GM12878 (cell line): ENCODE measurements at regions not wholly inside any gene's neighbourhood (a gene's known extent, or its start where the extent isn't known, plus 50 kb on each side); places are given as distances from the start of the nearest gene placed in this dataset.

Source experiments
- ATAC-seq: fragments of 200-7000 bp; cut with Tn5 transposase; 3 replicates; pipeline ENCODE4 v1.9.1; 2020; ENCODE audit warnings: mild to moderate bottlenecking, moderate library complexity
- BruUV-seq: library from RNA; stranded (reverse); fragments of 400-500 nt; replicated peaks from 2 replicates; lab custom pipeline; 2021; lab: Mats Ljungman, UMichigan
- CTCF ChIA-PET: fragments of 300-600 bp; sonication (Branson Sonifier 250); formaldehyde crosslinking; extraction: SDS; loops from one replicate; lab custom pipeline; 2021; ENCODE audit warnings: inconsistent platforms; lab: Yijun Ruan, JAX
- POLR2A ChIA-PET: fragments of 350-600 bp; formaldehyde crosslinking; extraction: SDS; loops from one replicate; lab custom pipeline; 2021; ENCODE audit warnings: inconsistent platforms; lab: Charles Lee
- RAD21 ChIA-PET: fragments of 300-600 bp; sonication (Branson Sonifier 250); formaldehyde crosslinking; loops from one replicate; lab custom pipeline; 2023; ENCODE audit warnings: antibody characterized with exemption; ENCODE audit not compliant: unreplicated experiment; lab: Charles Lee
- SMC1A ChIA-PET: fragments of 300-600 bp; sonication (Branson Sonifier 250); formaldehyde crosslinking; loops from one replicate; lab custom pipeline; 2023; ENCODE audit not compliant: unreplicated experiment, uncharacterized antibody; lab: Charles Lee
- DNase-seq: peaks from one replicate; pipeline ENCODE4 v3.0.0-alpha.2; 2011; ENCODE audit warnings: low read depth, low spot score
- FAIRE-seq: peaks from 3 replicates; lab custom pipeline; 2011; peaks lifted over from hg19 to GRCh38; lab: Jason Lieb, UNC
- H2AFZ ChIP-seq: 2 replicates; pipeline ENCODE4 v1.6.0; 2011; ENCODE audit warnings: low read depth, low read length, control low read depth; ENCODE audit not compliant: control insufficient read depth
- H3K27ac ChIP-seq: 2 replicates; pipeline ENCODE4 v1.5.1; 2011; ENCODE audit warnings: control low read depth; ENCODE audit not compliant: control insufficient read depth, insufficient read depth
- H3K27me3 ChIP-seq, 2 experiments: replicated peaks in 1 of 2; 2 replicates each; pipeline versions ENCODE4 v1.6.0 to v1.6.1; 2011; ENCODE audit warnings: low read length in 1 of 2; ENCODE audit not compliant: control insufficient read depth in 2 of 2, insufficient read depth in 2 of 2
- H3K36me3 ChIP-seq, 2 experiments: 2 replicates each; pipeline ENCODE4 v1.5.1; 2011; ENCODE audit warnings: low read length in 1 of 2; ENCODE audit not compliant: control insufficient read depth in 2 of 2, insufficient read depth in 2 of 2
- H3K4me1 ChIP-seq: 2 replicates; pipeline ENCODE4 v1.6.1; 2011; ENCODE audit warnings: mild to moderate bottlenecking, low read length, moderate library complexity, mixed read lengths; ENCODE audit not compliant: control insufficient read depth, insufficient read depth
- H3K4me2 ChIP-seq: 2 replicates; pipeline ENCODE4 v1.6.0; 2011; ENCODE audit warnings: control low read depth; ENCODE audit not compliant: control insufficient read depth, insufficient read depth
- H3K4me3 ChIP-seq: fragments of 200-600 bp; sonication (generic); 2 replicates; pipeline ENCODE4 v1.5.1; 2016
- H3K79me2 ChIP-seq: 2 replicates; pipeline ENCODE4 v1.6.0; 2011; ENCODE audit warnings: low read length; ENCODE audit not compliant: control insufficient read depth, insufficient read depth
- H3K9ac ChIP-seq: 2 replicates; pipeline ENCODE4 v1.8.0; 2011; ENCODE audit warnings: low read length, control low read depth, mixed read lengths; ENCODE audit not compliant: control insufficient read depth, insufficient read depth
- H3K9me3 ChIP-seq: replicated peaks from 3 replicates; pipeline ENCODE4 v1.5.1; 2011; ENCODE audit warnings: mild to moderate bottlenecking, low read length; ENCODE audit not compliant: control insufficient read depth, insufficient read depth
- H4K20me1 ChIP-seq: 2 replicates; pipeline ENCODE4 v1.6.0; 2011; ENCODE audit not compliant: control insufficient read depth, insufficient read depth
- ATF7 ChIP-seq: fragments of 450-650 bp; IDR thresholded peaks from 2 replicates; pipeline ENCODE4 v1.6.1; 2016; ENCODE audit warnings: low read depth, mild to moderate bottlenecking
- BACH1 ChIP-seq: fragments of 450-650 bp; IDR thresholded peaks from 2 replicates; pipeline ENCODE4 v1.6.1; 2017; ENCODE audit warnings: mild to moderate bottlenecking, borderline replicate concordance
- BCL3 ChIP-seq: IDR thresholded peaks from 2 replicates; pipeline ENCODE4 v1.6.1; 2011; ENCODE audit warnings: borderline replicate concordance, low read depth, mild to moderate bottlenecking, moderate library complexity, low read length; ENCODE audit not compliant: insufficient read depth, poor library complexity, severe bottlenecking
- EP300 ChIP-seq, 2 experiments: fragments of 150-350 bp in 1 of 2; IDR thresholded peaks; 2 replicates each; pipeline ENCODE4 v1.6.1; 2011 to 2012; ENCODE audit warnings: low read depth in 2 of 2, low read length in 2 of 2, borderline replicate concordance in 1 of 2, improper control_type of control experiment in 1 of 2, inconsistent platforms in 1 of 2; ENCODE audit not compliant: control insufficient read depth in 1 of 2
- IKZF1 ChIP-seq: fragments of 450-650 bp; conservative IDR thresholded peaks from 2 replicates; pipeline ENCODE4 v1.6.1; 2017; ENCODE audit warnings: antibody characterized with exemption, mild to moderate bottlenecking
- MTA3 ChIP-seq: IDR thresholded peaks from 2 replicates; pipeline ENCODE4 v1.6.1; 2012; ENCODE audit warnings: low read length, inconsistent platforms, borderline replicate concordance
- MYC ChIP-seq: IDR thresholded peaks from 2 replicates; pipeline ENCODE4 v1.6.1; 2011; ENCODE audit warnings: mild to moderate bottlenecking, low read length, moderate library complexity, inconsistent platforms; ENCODE audit not compliant: insufficient read depth, insufficient replicate concordance, insufficient read length, severe bottlenecking
- RELA ChIP-seq: fragments of 450-650 bp; IDR thresholded peaks from 2 replicates; pipeline ENCODE4 v1.8.0; 2014; ENCODE audit warnings: borderline replicate concordance; ENCODE audit not compliant: partially characterized antibody
- SREBF2 ChIP-seq: IDR thresholded peaks from 2 replicates; pipeline ENCODE4 v1.6.1; 2012; ENCODE audit warnings: mild to moderate bottlenecking, low read length
- ZNF622 ChIP-seq: fragments of 450-650 bp; IDR thresholded peaks from 2 replicates; pipeline ENCODE4 v1.6.1; 2017; ENCODE audit warnings: mild to moderate bottlenecking, inconsistent platforms
- WGBS: methylation state at CpG from one replicate; pipeline ENCODE4 v1.1.6; 2016; ENCODE audit warnings: low lambda C conversion rate; ENCODE audit not compliant: insufficient replicate concordance, insufficient coverage; ENCODE audit errors: missing lambda C conversion rate; 5-methylcytosine and 5-hydroxymethylcytosine counted together
- in situ Hi-C: fragments of 300-500 bp; cut with MboI; formaldehyde crosslinking; loops from 9 replicates; pipeline ENCODE4 v1.14.3; 2018; ENCODE audit warnings: mixed read lengths
- intact Hi-C: fragments of 100-400 bp; cut with micrococcal nuclease; formaldehyde crosslinking; loops from one replicate; pipeline ENCODE4 v1.14.2; 2022; ENCODE audit not compliant: unreplicated experiment
- TF ChIP-seq, protein P1 (sequence below): fragments of 150-350 bp; IDR thresholded peaks from 2 replicates; pipeline ENCODE4 v1.6.1; 2014; ENCODE audit warnings: mild to moderate bottlenecking, low read depth, low read length
- TF ChIP-seq, protein P2 (sequence below): fragments of 150-350 bp; IDR thresholded peaks from 2 replicates; pipeline ENCODE4 v1.6.1; 2016; ENCODE audit warnings: low read depth, low read length

DNA sequence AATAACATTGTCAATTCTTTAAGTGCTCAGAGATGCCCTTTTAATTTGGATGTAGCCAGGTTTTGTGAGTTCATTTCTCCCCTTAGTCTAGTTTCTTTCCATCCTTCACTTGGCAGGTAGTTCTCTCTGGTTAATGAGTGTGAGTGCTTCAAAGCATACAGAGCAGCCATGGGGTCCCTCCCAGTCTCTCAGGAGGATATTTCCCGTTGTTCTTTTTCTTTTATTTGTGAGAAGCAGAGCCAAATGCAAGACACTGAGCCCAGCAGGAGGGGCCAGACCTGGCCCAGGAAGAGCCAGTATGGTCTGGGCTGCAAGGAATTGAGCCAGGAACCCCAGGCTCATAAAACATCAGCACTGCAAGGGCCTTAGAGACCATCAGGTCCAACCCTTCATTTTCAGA, 52.4 kb downstream of the PLCE1 start:
- FAIRE-seq: no peak
- DNase-seq: no peak
- H3K9ac ChIP-seq: no peak overlapping the region
- no peak overlapping the region for H3K27ac ChIP-seq
- BruUV-seq: no TSS peak
- ATAC-seq: no peak
- TF ChIP-seq SREBF2: no peak
- no peak for TF ChIP-seq ZNF622
- no peak for TF ChIP-seq EP300 (IDR thresholded peaks at IDR 0.05; ENCODE audit: borderline replicate concordance in 1 of 2, control insufficient read depth in 1 of 2, low read depth in 2 of 2, low read length in 2 of 2)
- TF ChIP-seq IKZF1: no peak
- no peak overlapping the region for H3K4me3 ChIP-seq
- SMC1A ChIA-PET: no interaction called here
- H3K9me3 ChIP-seq: no peaks in the 10 kb centered on the region
- no peaks in the 10 kb centered on the region for H3K4me1 ChIP-seq
- H2AFZ ChIP-seq: no peak overlapping the region
- no peaks in the 10 kb centered on the region for H4K20me1 ChIP-seq
- POLR2A ChIA-PET: no interaction called here
- CTCF ChIA-PET: no interaction called here
- H3K4me2 ChIP-seq: no peak overlapping the region
- in situ Hi-C loops (no loop called here), intact Hi-C loops (no loop called here)
- 0% methylated on average over 1 of the region's 1 CpG for WGBS
- RAD21 ChIA-PET: no interaction called here
- no peaks in the 10 kb centered on the region for H3K27me3 ChIP-seq
- H3K36me3 ChIP-seq: no peaks in the 10 kb centered on the region
- H3K79me2 ChIP-seq: no peaks in the 10 kb centered on the region

DNA sequence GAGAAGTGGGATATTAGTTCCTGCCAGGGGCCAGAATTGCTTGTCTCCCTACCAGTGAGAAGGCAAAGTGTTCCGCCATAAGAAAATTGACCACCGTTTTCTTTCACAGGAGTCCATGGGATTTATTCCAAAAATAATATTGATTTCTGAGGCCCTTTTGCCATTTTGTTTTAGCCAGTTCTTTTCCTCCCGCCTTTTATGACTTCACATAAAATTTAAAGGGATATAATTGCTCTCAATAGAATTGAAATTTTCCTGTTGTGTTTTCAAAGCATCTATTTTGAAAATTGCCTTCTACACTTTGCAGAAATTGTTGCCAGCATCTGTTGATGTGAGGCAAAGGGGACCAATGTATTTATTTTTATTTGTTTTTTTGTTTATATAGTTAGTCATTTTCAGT, 53.6 kb downstream of the PLCE1 start:
- in situ Hi-C loops: no loop called here
- Histone ChIP-seq H3K27ac (no peak overlapping the region), H3K36me3 (no peaks in the 10 kb centered on the region), H4K20me1 (no peaks in the 10 kb centered on the region), H3K9me3 (no peaks in the 10 kb centered on the region), H3K4me2 (no peak overlapping the region), H3K79me2 (no peaks in the 10 kb centered on the region), H3K9ac (no peak overlapping the region), H3K4me1 (no peaks in the 10 kb centered on the region), H3K27me3 (no peaks in the 10 kb centered on the region), H3K4me3 (no peak overlapping the region), H2AFZ (no peak overlapping the region)
- intact Hi-C loops: no loop called here
- ChIA-PET CTCF (no interaction called here), SMC1A (no interaction called here), POLR2A (no interaction called here), RAD21 (no interaction called here)
- no TSS peak for BruUV-seq
- ATAC-seq (no peak), FAIRE-seq (no peak), DNase-seq (no peak)
- WGBS: 32% methylated on average over 3 of the region's 3 CpGs
- TF ChIP-seq MYC (no peak), ATF7 (no peak), RELA (no peak), BACH1 (no peak), BCL3 (no peak), MTA3 (no peak)
- TF ChIP-seq, protein P1, sequence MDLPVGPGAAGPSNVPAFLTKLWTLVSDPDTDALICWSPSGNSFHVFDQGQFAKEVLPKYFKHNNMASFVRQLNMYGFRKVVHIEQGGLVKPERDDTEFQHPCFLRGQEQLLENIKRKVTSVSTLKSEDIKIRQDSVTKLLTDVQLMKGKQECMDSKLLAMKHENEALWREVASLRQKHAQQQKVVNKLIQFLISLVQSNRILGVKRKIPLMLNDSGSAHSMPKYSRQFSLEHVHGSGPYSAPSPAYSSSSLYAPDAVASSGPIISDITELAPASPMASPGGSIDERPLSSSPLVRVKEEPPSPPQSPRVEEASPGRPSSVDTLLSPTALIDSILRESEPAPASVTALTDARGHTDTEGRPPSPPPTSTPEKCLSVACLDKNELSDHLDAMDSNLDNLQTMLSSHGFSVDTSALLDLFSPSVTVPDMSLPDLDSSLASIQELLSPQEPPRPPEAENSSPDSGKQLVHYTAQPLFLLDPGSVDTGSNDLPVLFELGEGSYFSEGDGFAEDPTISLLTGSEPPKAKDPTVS: no peak
- TF ChIP-seq, protein P2, sequence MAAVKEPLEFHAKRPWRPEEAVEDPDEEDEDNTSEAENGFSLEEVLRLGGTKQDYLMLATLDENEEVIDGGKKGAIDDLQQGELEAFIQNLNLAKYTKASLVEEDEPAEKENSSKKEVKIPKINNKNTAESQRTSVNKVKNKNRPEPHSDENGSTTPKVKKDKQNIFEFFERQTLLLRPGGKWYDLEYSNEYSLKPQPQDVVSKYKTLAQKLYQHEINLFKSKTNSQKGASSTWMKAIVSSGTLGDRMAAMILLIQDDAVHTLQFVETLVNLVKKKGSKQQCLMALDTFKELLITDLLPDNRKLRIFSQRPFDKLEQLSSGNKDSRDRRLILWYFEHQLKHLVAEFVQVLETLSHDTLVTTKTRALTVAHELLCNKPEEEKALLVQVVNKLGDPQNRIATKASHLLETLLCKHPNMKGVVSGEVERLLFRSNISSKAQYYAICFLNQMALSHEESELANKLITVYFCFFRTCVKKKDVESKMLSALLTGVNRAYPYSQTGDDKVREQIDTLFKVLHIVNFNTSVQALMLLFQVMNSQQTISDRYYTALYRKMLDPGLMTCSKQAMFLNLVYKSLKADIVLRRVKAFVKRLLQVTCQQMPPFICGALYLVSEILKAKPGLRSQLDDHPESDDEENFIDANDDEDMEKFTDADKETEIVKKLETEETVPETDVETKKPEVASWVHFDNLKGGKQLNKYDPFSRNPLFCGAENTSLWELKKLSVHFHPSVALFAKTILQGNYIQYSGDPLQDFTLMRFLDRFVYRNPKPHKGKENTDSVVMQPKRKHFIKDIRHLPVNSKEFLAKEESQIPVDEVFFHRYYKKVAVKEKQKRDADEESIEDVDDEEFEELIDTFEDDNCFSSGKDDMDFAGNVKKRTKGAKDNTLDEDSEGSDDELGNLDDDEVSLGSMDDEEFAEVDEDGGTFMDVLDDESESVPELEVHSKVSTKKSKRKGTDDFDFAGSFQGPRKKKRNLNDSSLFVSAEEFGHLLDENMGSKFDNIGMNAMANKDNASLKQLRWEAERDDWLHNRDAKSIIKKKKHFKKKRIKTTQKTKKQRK: no peak
